Subcutaneous abdominal adipose tissue (tissue), 5 donors: ENCODE measurements at regions not wholly inside any gene's neighbourhood (a gene's known extent, or its start where the extent isn't known, plus 50 kb on each side); places are given as distances from the start of the nearest gene placed in this dataset.
A peak's percentile ranks its signal among the peaks of the same experiment; 100 is the strongest.
"Not testable (repeated sequence)": the region's sequence is repeated elsewhere in the genome, so short reads cannot be mapped to it uniquely, and the experiment has no call there.

Experiments used
- H3K27ac ChIP-seq: one replicate; pipeline ENCODE4 v1.7.0; 2013; ENCODE audit warnings: low read depth, mild to moderate bottlenecking, inconsistent platforms, low read length, moderate library complexity
- H3K27me3 ChIP-seq, 5 donors: one replicate each; pipeline ENCODE4 v1.7.0; 2013; ENCODE audit warnings: low read length in 5 of 5, inconsistent platforms in 1 of 5; ENCODE audit not compliant: control insufficient read depth in 5 of 5, insufficient read depth in 4 of 5
- H3K36me3 ChIP-seq, 5 donors: one replicate each; pipeline ENCODE4 v1.7.0; 2013; ENCODE audit warnings: low read length in 5 of 5; ENCODE audit not compliant: control insufficient read depth in 5 of 5, insufficient read depth in 5 of 5
- H3K4me1 ChIP-seq, 5 donors: one replicate each; pipeline ENCODE4 v1.7.0; 2013; ENCODE audit warnings: low read length in 5 of 5, mild to moderate bottlenecking in 3 of 5, moderate library complexity in 1 of 5; ENCODE audit not compliant: control insufficient read depth in 5 of 5, insufficient read depth in 5 of 5
- H3K4me3 ChIP-seq, 5 donors: one replicate each; pipeline ENCODE4 v1.7.0; 2013; ENCODE audit warnings: low read length in 5 of 5, low read depth in 1 of 5
- H3K9ac ChIP-seq, 5 donors: one replicate each; pipeline ENCODE4 v1.7.0; 2013; ENCODE audit warnings: low read length in 5 of 5, mild to moderate bottlenecking in 4 of 5, moderate library complexity in 3 of 5
- H3K9me3 ChIP-seq, 5 donors: one replicate each; pipeline ENCODE4 v1.7.0; 2013; ENCODE audit warnings: low read length in 5 of 5; ENCODE audit not compliant: control insufficient read depth in 5 of 5
- donor health status: healthy.
- donor health status: healthy.
- donor health status: healthy.
- donor health status: healthy.
- donor health status: healthy.

DNA sequence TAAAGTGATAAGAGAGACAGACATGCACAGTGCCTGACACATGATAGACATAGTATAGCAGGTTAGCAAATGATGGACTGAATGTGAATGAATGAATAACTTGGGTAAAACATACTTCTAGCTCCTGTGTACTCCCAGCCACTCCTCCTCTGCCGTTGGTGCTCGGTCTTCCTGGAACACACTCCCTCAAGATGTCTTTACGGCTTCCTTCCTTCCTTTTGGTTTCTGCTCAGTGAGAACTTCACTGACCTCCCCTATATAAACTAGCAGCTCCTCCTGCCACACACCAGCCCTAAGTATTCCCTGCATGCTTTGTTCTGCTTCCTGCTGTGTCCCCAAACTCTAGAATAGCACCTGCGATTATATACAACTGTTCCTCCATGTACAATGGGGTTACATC is 50.2 kb downstream of the RAD54L2 start:
- Histone ChIP-seq H3K27me3 (no peaks in the 10 kb centered on the region), H3K9ac (no peak overlapping the region), H3K4me3 (no peak overlapping the region), H3K4me1 (peaks cover 0 to 8% (median 0%) of the 10 kb centered on the region in 5 donors), H3K27ac (no peak overlapping the region), H3K36me3 (peaks cover 13 to 24% (median 16%) of the 10 kb centered on the region in 5 donors), H3K9me3 (no peaks in the 10 kb centered on the region)

DNA sequence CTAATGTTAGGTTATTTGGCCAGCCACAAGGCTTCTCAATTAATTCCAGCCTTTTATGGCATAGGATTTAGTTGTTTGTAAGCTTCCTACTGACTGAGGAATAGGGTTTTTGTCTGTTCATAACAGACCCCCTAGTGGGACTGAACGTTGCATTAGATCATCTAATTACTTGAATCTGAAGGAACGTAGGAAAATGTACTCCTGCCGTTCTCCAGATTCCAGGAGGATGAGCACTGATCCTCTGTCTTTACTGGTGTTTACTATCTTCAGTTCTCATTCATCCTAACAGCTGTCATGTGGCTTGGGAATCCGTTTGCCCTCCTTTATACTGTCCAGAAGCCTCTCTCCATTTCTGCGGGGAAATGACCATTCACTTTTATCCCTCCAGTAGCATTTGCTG is 52.7 kb downstream of the RAD54L2 start:
- Histone ChIP-seq H3K4me3 (no peak overlapping the region), H3K27me3 (no peaks in the 10 kb centered on the region), H3K4me1 (peaks cover 0 to 8% (median 0%) of the 10 kb centered on the region in 5 donors), H3K9ac (no peak overlapping the region), H3K27ac (no peak overlapping the region), H3K36me3 (peaks cover 17 to 28% (median 18%) of the 10 kb centered on the region in 5 donors), H3K9me3 (no peaks in the 10 kb centered on the region)

DNA sequence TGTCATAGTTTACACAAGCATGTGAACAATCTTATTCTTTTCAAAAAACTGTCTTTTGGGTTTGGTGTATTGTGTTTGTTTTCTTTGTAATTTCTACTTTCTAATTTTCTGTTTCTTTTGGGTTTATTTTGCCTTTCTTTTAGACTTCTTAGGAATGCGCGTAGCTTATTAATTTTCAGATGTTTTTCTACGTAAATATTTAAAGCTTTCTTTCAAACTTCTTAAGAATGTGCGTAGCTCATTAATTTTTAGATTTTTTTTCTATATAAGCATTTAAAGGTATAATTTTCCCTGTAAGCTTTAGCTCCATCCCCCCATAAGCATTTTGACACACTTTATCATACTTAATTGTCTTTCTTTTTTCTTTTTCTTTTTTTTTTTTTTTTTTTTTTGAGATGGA is 55.2 kb downstream of the RAD54L2 start:
- Histone ChIP-seq H3K27me3 (no peaks in the 10 kb centered on the region), H3K9ac (no peak overlapping the region), H3K27ac (no peak overlapping the region), H3K4me3 (no peak overlapping the region), H3K9me3 (no peaks in the 10 kb centered on the region), H3K4me1 (peaks cover 0 to 6% (median 0%) of the 10 kb centered on the region in 5 donors), H3K36me3 (peaks cover 17 to 33% (median 18%) of the 10 kb centered on the region in 5 donors)

DNA sequence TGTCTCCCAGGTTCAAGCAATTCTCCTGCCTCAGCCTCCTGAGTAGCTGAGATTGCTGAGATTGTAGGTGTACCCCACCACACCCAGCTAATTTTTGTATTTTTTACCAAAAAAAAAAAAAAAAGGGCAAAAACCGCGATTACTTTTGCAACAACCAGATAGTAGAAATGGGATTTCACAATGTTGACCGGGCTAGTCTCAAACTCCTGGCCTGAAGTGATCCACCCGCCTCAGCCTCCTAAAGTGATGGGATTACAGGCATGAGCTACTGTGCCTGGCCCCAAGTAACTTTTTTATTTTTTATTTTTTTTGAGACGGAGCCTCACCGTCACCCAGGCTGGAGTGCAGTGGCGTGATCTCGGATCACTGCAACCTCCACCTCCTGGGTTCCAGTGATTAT is 61.1 kb downstream of the RAD54L2 start:
- not testable (repeated sequence) for H3K4me1 ChIP-seq, H3K4me3 ChIP-seq, H3K9ac ChIP-seq, H3K9me3 ChIP-seq, H3K27me3 ChIP-seq, H3K27ac ChIP-seq
- H3K36me3 ChIP-seq: peaks cover 0 to 11% (median 5%) of the 10 kb centered on the region in 5 donors

DNA sequence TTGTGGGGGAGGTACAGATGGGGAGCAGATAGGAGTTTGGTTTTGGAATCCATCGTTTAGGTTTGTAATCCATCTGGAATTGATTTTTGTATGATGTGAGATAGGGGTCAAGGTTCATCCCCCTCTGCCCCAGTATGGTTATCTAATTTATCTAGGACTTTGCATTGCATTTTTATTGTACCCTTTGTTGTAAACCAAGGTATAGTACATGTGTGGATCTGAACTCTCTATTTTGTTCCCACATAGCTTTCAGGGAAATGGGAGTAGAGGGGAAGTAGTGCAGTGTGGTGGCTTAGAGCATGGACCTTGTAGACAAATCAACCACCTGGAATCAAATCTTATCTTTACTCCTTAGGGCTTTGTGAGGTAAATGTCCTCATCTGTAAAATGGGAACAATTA is 65.7 kb downstream of the RAD54L2 start:
- H3K4me1 ChIP-seq: no peaks in the 10 kb centered on the region
- no peak overlapping the region for H3K27ac ChIP-seq
- no peaks in the 10 kb centered on the region for H3K9me3 ChIP-seq
- H3K36me3 ChIP-seq: no peaks in the 10 kb centered on the region
- no peak overlapping the region for H3K4me3 ChIP-seq
- H3K9ac ChIP-seq: no peak overlapping the region
- no peaks in the 10 kb centered on the region for H3K27me3 ChIP-seq

DNA sequence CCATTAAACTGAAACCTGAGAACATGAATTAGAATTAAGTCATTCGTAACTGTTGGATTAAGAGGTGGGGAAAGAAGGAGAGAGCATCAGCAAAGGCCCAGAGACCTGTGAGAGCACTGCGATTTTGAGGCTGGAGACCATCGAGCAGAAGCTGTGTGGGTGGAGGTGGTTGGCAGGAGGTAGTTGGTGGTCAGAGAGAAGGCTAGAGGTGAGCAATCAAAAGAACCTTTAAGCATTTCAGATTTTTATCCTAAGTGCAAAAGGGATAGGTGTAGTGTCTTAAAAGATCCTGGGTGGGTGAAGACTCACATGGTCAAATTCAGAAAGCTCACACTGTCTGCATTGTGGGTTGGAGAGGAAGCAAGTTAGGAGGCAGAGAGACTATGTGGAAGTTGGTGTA is 65.1 kb upstream of the TEX264 start:
- Histone ChIP-seq H3K27me3 (no peaks in the 10 kb centered on the region), H3K4me1 (no peaks in the 10 kb centered on the region), H3K9ac (no peak overlapping the region), H3K4me3 (no peak overlapping the region), H3K36me3 (no peaks in the 10 kb centered on the region), H3K9me3 (no peaks in the 10 kb centered on the region), H3K27ac (no peak overlapping the region)

DNA sequence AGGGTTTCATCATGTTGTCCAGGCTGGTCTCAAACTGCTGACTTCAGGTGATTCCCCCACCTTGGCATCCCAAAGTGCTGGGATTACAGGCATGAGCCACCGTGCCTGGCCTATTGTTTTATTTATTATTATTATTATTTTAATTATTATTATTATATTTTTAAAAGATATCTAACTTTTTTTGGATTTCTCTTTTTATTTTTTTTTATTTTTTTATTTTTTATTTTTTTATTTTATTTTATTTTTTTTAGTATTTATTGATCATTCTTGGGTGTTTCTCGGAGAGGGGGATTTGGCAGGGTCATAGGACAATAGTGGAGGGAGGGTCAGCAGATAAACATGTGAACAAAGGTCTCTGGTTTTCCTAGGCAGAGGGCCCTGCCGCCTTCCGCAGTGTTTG is 64.2 kb upstream of the TEX264 start:
- not testable (repeated sequence) for H3K4me1 ChIP-seq, H3K27me3 ChIP-seq, H3K27ac ChIP-seq, H3K9ac ChIP-seq, H3K36me3 ChIP-seq, H3K9me3 ChIP-seq, H3K4me3 ChIP-seq

DNA sequence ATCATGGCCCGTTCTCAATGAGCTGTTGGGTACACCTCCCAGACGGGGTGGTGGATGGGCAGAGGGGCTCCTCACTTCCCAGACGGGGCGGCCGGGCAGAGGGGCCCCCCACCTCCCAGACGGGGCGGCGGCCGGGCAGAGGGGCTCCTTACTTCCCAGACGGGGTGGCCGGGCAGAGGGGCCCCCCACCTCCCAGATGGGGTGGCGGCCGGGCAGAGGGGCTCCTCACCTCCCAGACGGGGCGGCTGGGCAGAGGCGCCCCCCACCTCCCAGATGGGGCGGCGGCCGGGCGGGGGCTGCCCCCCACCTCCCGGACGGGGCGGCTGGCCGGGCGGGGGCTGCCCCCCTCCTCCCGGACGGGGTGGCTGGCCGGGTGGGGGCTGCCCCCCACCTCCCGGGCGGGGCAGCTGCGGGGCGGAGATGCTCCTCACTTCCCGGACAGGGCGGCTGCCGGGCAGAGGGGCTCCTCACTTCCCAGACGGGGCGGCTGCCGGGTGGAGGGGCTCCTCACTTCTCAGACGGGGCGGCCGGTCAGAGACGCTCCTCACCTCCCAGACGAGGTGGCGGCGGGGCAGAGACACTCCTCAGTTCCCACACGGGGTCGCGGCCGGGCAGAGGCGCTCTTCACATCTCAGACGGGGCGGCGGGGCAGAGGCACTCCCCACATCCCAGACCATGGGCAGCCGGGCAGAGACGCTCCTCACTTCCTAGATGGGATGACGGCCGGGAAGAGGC is 63.3 kb upstream of the TEX264 start:
- H3K36me3 ChIP-seq, H3K27me3 ChIP-seq, H3K27ac ChIP-seq, H3K4me3 ChIP-seq, H3K9me3 ChIP-seq, H3K9ac ChIP-seq, H3K4me1 ChIP-seq: not testable (repeated sequence)

DNA sequence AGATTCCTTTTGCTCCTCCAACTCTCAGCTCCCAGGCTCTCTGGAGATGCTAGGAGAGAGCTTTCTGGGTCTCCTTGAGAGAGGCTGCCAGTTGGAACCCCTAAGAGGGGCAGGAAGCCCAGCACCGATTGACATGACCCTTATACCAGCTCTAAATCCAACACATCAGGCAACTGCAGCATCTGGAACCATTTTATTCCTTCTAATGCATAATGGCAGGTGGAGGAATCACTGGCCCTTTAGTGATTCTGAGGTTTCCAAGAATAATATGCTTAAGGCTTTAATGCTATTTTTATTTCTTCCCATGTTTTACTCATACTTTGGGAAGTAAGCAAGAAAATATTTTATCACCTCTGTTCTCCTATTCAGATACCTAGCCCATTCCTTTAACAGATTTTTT is 60.3 kb upstream of the TEX264 start:
- Histone ChIP-seq H3K4me3 (no peak overlapping the region), H3K9me3 (no peaks in the 10 kb centered on the region), H3K27ac (no peak overlapping the region), H3K36me3 (no peaks in the 10 kb centered on the region), H3K4me1 (peaks cover 0 to 7% (median 0%) of the 10 kb centered on the region in 5 donors), H3K9ac (no peak overlapping the region), H3K27me3 (no peaks in the 10 kb centered on the region)

DNA sequence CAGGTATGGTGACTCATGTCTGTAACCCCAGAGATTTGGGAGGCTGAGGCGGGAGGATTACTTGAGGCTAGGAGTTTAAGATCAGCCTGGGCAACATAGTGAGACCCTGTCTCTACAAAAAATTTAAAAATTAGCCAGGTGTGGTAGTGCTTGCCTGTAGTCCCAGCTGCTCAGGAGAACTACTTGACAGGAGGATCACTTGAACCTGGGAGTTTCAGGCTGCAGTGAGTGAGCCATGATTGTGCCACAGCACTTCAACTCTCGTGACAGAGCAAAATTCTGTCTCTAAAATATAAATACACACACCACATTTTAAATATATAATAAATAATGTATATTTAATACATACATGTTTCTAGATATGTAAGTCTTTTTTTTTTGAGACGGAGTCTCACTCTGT is 53.5 kb upstream of the TEX264 start:
- H3K27me3 ChIP-seq: no peaks in the 10 kb centered on the region
- H3K4me1 ChIP-seq: peaks cover 0 to 41% (median 20%) of the 10 kb centered on the region in 5 donors
- H3K9me3 ChIP-seq: no peaks in the 10 kb centered on the region
- no peak overlapping the region for H3K9ac ChIP-seq
- H3K4me3 ChIP-seq: no peak overlapping the region
- no peaks in the 10 kb centered on the region for H3K36me3 ChIP-seq
- peak overlapping the region; percentile 38 for H3K27ac ChIP-seq
